Smooth muscle cell (in vitro differentiated cells): ENCODE measurements at regions not wholly inside any gene's neighbourhood (a gene's known extent, or its start where the extent isn't known, plus 50 kb on each side); places are given as distances from the start of the nearest gene placed in this dataset.

ENCODE experiments used
- DNase-seq: peaks from one replicate; lab custom pipeline; 2025; ENCODE audit not compliant: unreplicated experiment; lab: John Stamatoyannopoulos, UW
- H2AFZ ChIP-seq: fragments of 200-600 bp; sonication (generic); 2 replicates; pipeline ENCODE4 v1.6.0; 2016; ENCODE audit warnings: antibody characterized with exemption, low read depth, mild to moderate bottlenecking
- H3F3A ChIP-seq: fragments of 200-600 bp; sonication (generic); 2 replicates; pipeline ENCODE4 v1.6.0; 2017; ENCODE audit warnings: antibody characterized with exemption, low read depth
- H3K27ac ChIP-seq: fragments of 200-600 bp; sonication (generic); 2 replicates; pipeline ENCODE4 v1.5.1; 2016; ENCODE audit warnings: low read depth, mild to moderate bottlenecking
- H3K27me3 ChIP-seq: fragments of 200-600 bp; sonication (generic); 2 replicates; pipeline ENCODE4 v1.6.1; 2016; ENCODE audit warnings: low read depth, mild to moderate bottlenecking
- H3K36me3 ChIP-seq: fragments of 200-600 bp; sonication (generic); 2 replicates; pipeline ENCODE4 v1.5.1; 2016; ENCODE audit warnings: low read depth
- H3K4me1 ChIP-seq: fragments of 200-600 bp; sonication (generic); 2 replicates; pipeline ENCODE4 v1.5.1; 2016; ENCODE audit warnings: low read depth
- H3K4me2 ChIP-seq: fragments of 200-600 bp; sonication (generic); 2 replicates; pipeline ENCODE4 v1.6.0; 2016; ENCODE audit warnings: mild to moderate bottlenecking
- H3K4me3 ChIP-seq: fragments of 200-600 bp; sonication (generic); 2 replicates; pipeline ENCODE4 v1.5.1; 2016; ENCODE audit warnings: mild to moderate bottlenecking
- H3K79me2 ChIP-seq: fragments of 200-600 bp; sonication (generic); 2 replicates; pipeline ENCODE4 v1.6.0; 2016; ENCODE audit warnings: low read depth, mild to moderate bottlenecking
- H3K9ac ChIP-seq: fragments of 200-600 bp; sonication (generic); 2 replicates; pipeline ENCODE4 v1.6.0; 2016; ENCODE audit warnings: low read depth
- H3K9me3 ChIP-seq: fragments of 200-600 bp; sonication (generic); replicated peaks from 2 replicates; pipeline ENCODE4 v1.5.1; 2016; ENCODE audit warnings: low read depth
- H4K20me1 ChIP-seq: fragments of 200-600 bp; sonication (generic); 2 replicates; pipeline ENCODE4 v1.6.0; 2016; ENCODE audit warnings: low read depth
- WGBS: methylation state at CpG from one replicate; pipeline ENCODE4 v1.1.7; 2016; ENCODE audit warnings: low lambda C conversion rate; 5-methylcytosine and 5-hydroxymethylcytosine counted together
- TF ChIP-seq, protein P1 (sequence below): fragments of 200-600 bp; sonication (generic); IDR thresholded peaks from 2 replicates; pipeline ENCODE4 v1.5.1; 2017; ENCODE audit warnings: borderline replicate concordance, mild to moderate bottlenecking, antibody characterized with exemption; ENCODE audit not compliant: insufficient read depth, poor library complexity, severe bottlenecking

DNA sequence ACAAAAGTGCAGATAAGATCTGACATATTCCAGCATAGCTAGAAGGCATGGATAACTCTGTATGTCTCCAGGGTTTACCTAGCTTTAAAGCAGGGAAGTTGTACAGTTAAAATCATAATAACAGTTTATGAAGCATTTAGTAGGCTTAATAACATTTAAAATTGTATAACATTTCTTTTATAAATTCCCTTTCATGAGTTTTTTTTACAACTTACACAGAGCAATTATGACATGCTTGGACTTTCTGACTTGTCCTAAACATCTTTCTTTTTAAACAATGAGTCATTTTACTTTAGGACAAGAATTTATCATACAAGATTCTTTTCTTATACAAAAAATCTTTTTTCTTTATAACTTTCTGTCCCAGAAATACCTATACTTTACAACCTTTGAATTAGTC, 408.5 kb upstream of the NEGR1 start:
- H3K4me1 ChIP-seq: no peaks in the 10 kb centered on the region
- H3K27me3 ChIP-seq: no peaks in the 10 kb centered on the region
- no peak overlapping the region for H3K9ac ChIP-seq
- no peaks in the 10 kb centered on the region for H3K36me3 ChIP-seq
- no peak overlapping the region for H3K4me2 ChIP-seq
- H3K27ac ChIP-seq: no peak overlapping the region
- no peaks in the 10 kb centered on the region for H3K79me2 ChIP-seq
- peaks cover 12% of the 10 kb centered on the region for H3K9me3 ChIP-seq
- no peak for DNase-seq
- H4K20me1 ChIP-seq: no peaks in the 10 kb centered on the region
- no peaks in the 10 kb centered on the region for H3F3A ChIP-seq
- TF ChIP-seq, protein P1, sequence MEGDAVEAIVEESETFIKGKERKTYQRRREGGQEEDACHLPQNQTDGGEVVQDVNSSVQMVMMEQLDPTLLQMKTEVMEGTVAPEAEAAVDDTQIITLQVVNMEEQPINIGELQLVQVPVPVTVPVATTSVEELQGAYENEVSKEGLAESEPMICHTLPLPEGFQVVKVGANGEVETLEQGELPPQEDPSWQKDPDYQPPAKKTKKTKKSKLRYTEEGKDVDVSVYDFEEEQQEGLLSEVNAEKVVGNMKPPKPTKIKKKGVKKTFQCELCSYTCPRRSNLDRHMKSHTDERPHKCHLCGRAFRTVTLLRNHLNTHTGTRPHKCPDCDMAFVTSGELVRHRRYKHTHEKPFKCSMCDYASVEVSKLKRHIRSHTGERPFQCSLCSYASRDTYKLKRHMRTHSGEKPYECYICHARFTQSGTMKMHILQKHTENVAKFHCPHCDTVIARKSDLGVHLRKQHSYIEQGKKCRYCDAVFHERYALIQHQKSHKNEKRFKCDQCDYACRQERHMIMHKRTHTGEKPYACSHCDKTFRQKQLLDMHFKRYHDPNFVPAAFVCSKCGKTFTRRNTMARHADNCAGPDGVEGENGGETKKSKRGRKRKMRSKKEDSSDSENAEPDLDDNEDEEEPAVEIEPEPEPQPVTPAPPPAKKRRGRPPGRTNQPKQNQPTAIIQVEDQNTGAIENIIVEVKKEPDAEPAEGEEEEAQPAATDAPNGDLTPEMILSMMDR: no peak
- H2AFZ ChIP-seq: no peak overlapping the region
- H3K4me3 ChIP-seq: no peak overlapping the region

DNA sequence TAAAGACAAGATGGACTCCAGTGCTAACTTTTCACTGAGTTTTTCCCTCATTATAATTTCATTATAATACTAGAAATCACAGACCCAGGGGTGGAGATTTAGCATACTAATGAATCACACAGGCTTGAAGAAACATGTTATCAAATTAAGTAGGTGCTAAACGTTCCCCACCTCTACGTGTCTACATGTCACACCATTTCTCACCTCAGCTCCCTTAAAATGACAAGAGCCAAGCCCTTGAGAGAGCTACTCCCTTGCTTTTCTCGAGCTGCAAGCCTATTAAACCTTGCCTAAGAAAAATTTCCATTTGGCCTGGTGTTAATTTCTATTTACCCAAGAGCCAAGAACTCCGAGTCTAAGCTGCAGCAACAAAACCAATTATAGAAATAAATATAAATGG, 396.3 kb upstream of the NEGR1 start:
- no peaks in the 10 kb centered on the region for H3K9me3 ChIP-seq
- TF ChIP-seq, protein P1: no peak

DNA sequence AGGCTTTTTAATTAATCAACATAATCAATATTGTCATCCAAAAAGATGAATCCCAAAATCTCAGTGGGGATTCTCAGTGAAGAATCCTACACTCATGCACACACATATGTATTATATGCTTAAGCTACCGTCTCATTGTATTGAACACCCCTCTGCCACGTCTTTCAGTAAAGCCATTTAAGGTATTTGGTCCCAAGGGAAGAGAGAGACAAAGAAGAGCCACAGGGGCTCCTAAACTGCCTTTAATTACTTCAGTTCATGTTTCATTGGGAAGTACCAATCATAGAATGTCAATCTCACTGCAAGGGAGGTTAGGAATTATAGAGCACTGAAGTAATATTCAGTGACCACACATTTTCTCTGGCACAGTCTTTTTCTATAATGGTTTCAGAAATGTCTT, 388.6 kb upstream of the NEGR1 start:
- Histone ChIP-seq H3K4me3 (no peak overlapping the region), H3K4me2 (no peak overlapping the region), H3K27me3 (no peaks in the 10 kb centered on the region), H3F3A (no peaks in the 10 kb centered on the region), H3K9ac (no peak overlapping the region), H3K36me3 (no peaks in the 10 kb centered on the region), H3K4me1 (peaks cover 5% of the 10 kb centered on the region), H3K9me3 (no peaks in the 10 kb centered on the region), H3K79me2 (no peaks in the 10 kb centered on the region), H3K27ac (no peak overlapping the region), H4K20me1 (no peaks in the 10 kb centered on the region), H2AFZ (no peak overlapping the region)
- WGBS: 75% methylated on average over 2 of the region's 2 CpGs
- no peak for DNase-seq
- TF ChIP-seq, protein P1: no peak

More for the DNA sequence above, 396.3 kb upstream of the NEGR1 start:
- H4K20me1 ChIP-seq: no peaks in the 10 kb centered on the region
- H3K27ac ChIP-seq: no peak overlapping the region
- no peaks in the 10 kb centered on the region for H3F3A ChIP-seq
- H2AFZ ChIP-seq: no peak overlapping the region
- DNase-seq: no peak
- H3K4me3 ChIP-seq: no peak overlapping the region
- 78% methylated on average over 4 of the region's 4 CpGs for WGBS
- H3K4me2 ChIP-seq: no peak overlapping the region
- H3K79me2 ChIP-seq: no peaks in the 10 kb centered on the region
- H3K9ac ChIP-seq: no peak overlapping the region
- H3K27me3 ChIP-seq: no peaks in the 10 kb centered on the region
- no peaks in the 10 kb centered on the region for H3K4me1 ChIP-seq
- no peaks in the 10 kb centered on the region for H3K36me3 ChIP-seq

DNA sequence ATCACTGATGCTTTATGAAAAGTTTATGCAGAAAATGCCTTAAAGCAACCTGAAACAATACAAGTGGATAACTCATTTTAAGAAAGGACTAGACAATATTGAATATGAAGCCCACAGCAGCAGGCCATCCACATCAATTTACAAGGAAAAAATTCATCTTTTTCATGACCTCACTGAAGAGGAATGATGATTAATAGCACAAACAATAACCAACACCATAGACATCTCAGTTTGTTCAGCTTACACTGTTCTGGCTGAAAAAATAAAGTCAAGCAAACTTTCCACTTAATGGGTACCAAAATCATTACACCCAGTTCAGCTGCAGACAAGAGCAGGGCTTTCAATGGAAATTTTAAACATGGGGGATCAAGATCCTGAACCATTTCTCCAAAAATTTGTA, 380.6 kb upstream of the NEGR1 start:
- Histone ChIP-seq H3K27ac (no peak overlapping the region), H3K9ac (no peak overlapping the region), H3K36me3 (no peaks in the 10 kb centered on the region), H4K20me1 (no peaks in the 10 kb centered on the region), H3F3A (no peaks in the 10 kb centered on the region), H3K9me3 (no peaks in the 10 kb centered on the region), H2AFZ (no peak overlapping the region), H3K79me2 (no peaks in the 10 kb centered on the region), H3K4me1 (no peaks in the 10 kb centered on the region), H3K4me3 (no peak overlapping the region), H3K4me2 (no peak overlapping the region), H3K27me3 (no peaks in the 10 kb centered on the region)
- TF ChIP-seq, protein P1: no peak
- DNase-seq: no peak
